Kidney (tissue), 13 donors: ENCODE measurements at regions not wholly inside any gene's neighbourhood (a gene's known extent, or its start where the extent isn't known, plus 50 kb on each side); places are given as distances from the start of the nearest gene placed in this dataset.

Experiments
- DNase-seq, 5 donors: peaks; one replicate each; pipeline ENCODE4 v3.0.0-alpha.2; 2013 to 2020
- FAIRE-seq: peaks from 2 replicates; lab custom pipeline; 2012; peaks lifted over from hg19 to GRCh38; lab: Jason Lieb, UNC
- H3K27ac ChIP-seq, 2 donors: one replicate each; pipeline ENCODE4 v1.7.0; 2013; ENCODE audit warnings: low read depth in 2 of 2, low read length in 2 of 2, inconsistent platforms in 1 of 2
- H3K27me3 ChIP-seq: one replicate; pipeline ENCODE4 v1.7.1; 2013; ENCODE audit warnings: low read length, inconsistent platforms; ENCODE audit not compliant: control insufficient read depth, insufficient read depth
- H3K36me3 ChIP-seq, 3 donors: one replicate each; pipeline versions ENCODE4 v1.7.0 to v1.7.1; 2013; ENCODE audit warnings: low read length in 3 of 3, control low read depth in 1 of 3, inconsistent platforms in 1 of 3; ENCODE audit not compliant: insufficient read depth in 3 of 3, control insufficient read depth in 2 of 3
- H3K4me1 ChIP-seq, 3 donors: one replicate each; pipeline versions ENCODE4 v1.7.0 to v1.7.1; 2013; ENCODE audit warnings: low read length in 3 of 3, inconsistent platforms in 1 of 3, low read depth in 1 of 3; ENCODE audit not compliant: control insufficient read depth in 2 of 3, insufficient read depth in 2 of 3
- H3K4me3 ChIP-seq, 3 donors: one replicate each; pipeline versions ENCODE4 v1.7.0 to v1.8.1; 2013; ENCODE audit warnings: low read length in 3 of 3, control low read depth in 1 of 3, inconsistent platforms in 1 of 3
- H3K9ac ChIP-seq, 3 donors: one replicate each; pipeline versions ENCODE4 v1.7.0 to v1.7.1; 2013; ENCODE audit warnings: low read length in 3 of 3, control low read depth in 1 of 3, inconsistent platforms in 1 of 3
- H3K9me3 ChIP-seq, 3 donors: one replicate each; pipeline versions ENCODE4 v1.7.0 to v1.7.1; 2013; ENCODE audit warnings: low read length in 3 of 3, control low read depth in 1 of 3, inconsistent platforms in 1 of 3; ENCODE audit not compliant: control insufficient read depth in 2 of 3, insufficient read depth in 1 of 3
- CTCF ChIP-seq: IDR thresholded peaks from 3 replicates; pipeline ENCODE4 v1.5.1; 2012; ENCODE audit warnings: mild to moderate bottlenecking, moderate library complexity, borderline replicate concordance; ENCODE audit not compliant: insufficient read depth; ENCODE audit errors: extremely low read depth
- intact Hi-C: fragments of 100-400 bp; cut with DNase I; formaldehyde crosslinking; loops from one replicate; pipeline ENCODE4 v1.11.1; 2022
- donor health status: control.
- donor health status: control.
- donor health status: control.
- donor health status: control.
- donor health status: control.
- donor health status: DM: yes; HTN: yes; CAD: no.
- donor health status: Normal renal cell carcinoma (clear cell type).

- no peak for FAIRE-seq
- no peak overlapping the region for H3K9ac ChIP-seq
- no peak overlapping the region for H3K4me3 ChIP-seq
- TF ChIP-seq CTCF, result no peak
- no peaks in the 10 kb centered on the region for H3K27me3 ChIP-seq
- no peaks in the 10 kb centered on the region for H3K9me3 ChIP-seq
- DNase-seq, result no peak
- H3K27ac ChIP-seq, result no peak overlapping the region
- H3K4me1 ChIP-seq, result peaks cover 0 to 6% (median 3%) of the 10 kb centered on the region in 3 donors
- no peaks in the 10 kb centered on the region for H3K36me3 ChIP-seq
- intact Hi-C loops, result no loop called here
Observed at GRCh38 chr1:38787041-38787440, 72.5 kb downstream of the RRAGC start.

GRCh38 chr1:38786040-38786436, 73.5 kb downstream of the RRAGC start:
- intact Hi-C loops, result no loop called here
- H3K9me3 ChIP-seq, result no peaks in the 10 kb centered on the region
- FAIRE-seq, result no peak
- H3K27me3 ChIP-seq, result no peaks in the 10 kb centered on the region
- no peak overlapping the region for H3K9ac ChIP-seq
- no peaks in the 10 kb centered on the region for H3K36me3 ChIP-seq
- no peak overlapping the region for H3K4me3 ChIP-seq
- no peak for TF ChIP-seq CTCF
- H3K27ac ChIP-seq, result no peak overlapping the region
- no peak for DNase-seq
- H3K4me1 ChIP-seq, result peaks cover 0 to 6% (median 3%) of the 10 kb centered on the region in 3 donors

GRCh38 chr1:38785285-38786039, 74.1 kb downstream of the RRAGC start:
- H3K4me3 ChIP-seq, result no peak overlapping the region
- no peak overlapping the region for H3K9ac ChIP-seq
- FAIRE-seq (no peak), DNase-seq (peak in 2 of 5 donors; percentile 34 to 52)
- intact Hi-C loops, result no loop called here
- H3K36me3 ChIP-seq, result no peaks in the 10 kb centered on the region
- no peaks in the 10 kb centered on the region for H3K27me3 ChIP-seq
- H3K4me1 ChIP-seq, result peaks cover 0 to 6% (median 3%) of the 10 kb centered on the region in 3 donors
- no peak for TF ChIP-seq CTCF
- H3K9me3 ChIP-seq, result no peaks in the 10 kb centered on the region
- no peak overlapping the region for H3K27ac ChIP-seq
